Sciatic nerve (tissue), 2 donors: ENCODE measurements at regions not wholly inside any gene's neighbourhood (a gene's known extent, or its start where the extent isn't known, plus 50 kb on each side); places are given as distances from the start of the nearest gene placed in this dataset.

Experiments used
- ATAC-seq: fragments of 200-7000 bp; cut with Tn5 transposase; one replicate; pipeline ENCODE4 v1.9.1; 2020; ENCODE audit warnings: mild to moderate bottlenecking, moderate library complexity
- DNase-seq: peaks from one replicate; pipeline ENCODE4 v3.0.0-alpha.2; 2020; ENCODE audit warnings: low spot score
- intact Hi-C: fragments of 100-400 bp; cut with DNase I; formaldehyde crosslinking; loops from one replicate; pipeline ENCODE4 v1.14.2; 2022
- donor health status: DM: no; HTN: no; CAD: no.
- donor health status: DM: no; HTN: no; CAD: no.

- DNase-seq, result no peak
- no peak for ATAC-seq
- intact Hi-C loops, result no loop called here
These were observed 358.3 kb upstream of the CBLB start for GRCh38 chr3:106227068-106227467.

DNA sequence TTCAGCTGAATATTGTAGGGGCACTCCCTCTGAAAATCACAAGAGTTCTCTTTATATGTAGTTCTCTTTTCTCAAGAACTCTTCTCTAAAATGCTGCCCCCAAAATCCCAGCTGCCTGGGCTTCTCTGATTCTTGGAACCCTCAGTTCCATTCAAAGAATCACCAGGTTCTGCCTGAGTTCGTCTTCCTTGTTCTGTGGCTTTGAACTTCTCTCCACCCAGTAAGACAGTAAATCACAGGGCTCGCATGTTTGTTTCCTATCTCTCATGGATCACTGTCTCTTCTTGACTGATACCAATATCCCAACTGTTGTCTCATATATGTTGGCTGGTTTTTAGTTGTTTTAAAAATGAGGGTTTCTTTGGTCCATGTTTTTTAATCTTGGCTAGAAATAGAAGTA, 359.5 kb upstream of the CBLB start:
- no peak for ATAC-seq
- intact Hi-C loops, result no loop called here
- DNase-seq, result no peak

- no peak for ATAC-seq
- DNase-seq, result no peak
- intact Hi-C loops, result no loop called here
These were observed 360.9 kb upstream of the CBLB start for GRCh38 chr3:106229495-106230278.

DNA sequence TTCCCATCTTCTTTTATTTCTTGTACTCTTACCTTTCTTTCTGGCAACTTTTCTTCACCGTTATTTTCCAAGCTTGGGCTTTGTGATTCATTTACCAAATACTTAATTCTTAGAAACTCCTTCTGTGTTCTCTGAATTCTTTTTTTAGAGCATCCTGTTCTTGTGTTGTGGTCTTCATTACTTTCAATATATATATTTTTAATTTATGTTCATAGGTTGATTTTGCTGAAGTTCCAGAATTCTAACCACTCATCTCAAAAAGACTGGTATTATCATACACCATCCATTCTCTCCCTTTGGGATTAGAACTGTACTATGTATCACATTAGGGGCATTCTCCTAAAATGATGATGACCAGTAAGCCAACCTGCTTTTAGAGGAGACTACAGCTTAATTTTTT, 362.3 kb upstream of the CBLB start:
- ATAC-seq, result no peak
- intact Hi-C loops, result no loop called here
- DNase-seq, result no peak

DNA sequence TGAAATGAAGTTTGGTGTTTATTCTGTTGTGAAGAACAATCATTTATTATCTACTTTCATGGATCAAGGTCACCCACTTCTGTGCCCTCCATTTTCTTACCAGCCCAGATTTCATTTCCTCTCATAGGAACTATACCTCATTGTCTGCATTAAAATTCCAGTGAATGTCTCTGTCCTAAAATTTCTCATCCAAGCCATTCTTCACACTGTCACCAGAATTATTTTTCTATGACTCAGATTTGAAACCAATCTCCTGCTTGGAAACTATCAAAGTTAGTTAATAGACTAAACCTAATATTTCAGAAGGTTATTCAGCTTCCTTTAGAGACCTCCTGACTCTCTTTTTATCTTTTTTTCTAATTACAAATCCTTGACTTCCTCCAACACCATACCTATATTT, 364.1 kb upstream of the CBLB start:
- DNase-seq (no peak), ATAC-seq (no peak)
- intact Hi-C loops, result no loop called here

GRCh38 chr3:106239195-106239697, 370.4 kb upstream of the CBLB start:
- no peak for ATAC-seq
- intact Hi-C loops, result no loop called here
- no peak for DNase-seq

DNA sequence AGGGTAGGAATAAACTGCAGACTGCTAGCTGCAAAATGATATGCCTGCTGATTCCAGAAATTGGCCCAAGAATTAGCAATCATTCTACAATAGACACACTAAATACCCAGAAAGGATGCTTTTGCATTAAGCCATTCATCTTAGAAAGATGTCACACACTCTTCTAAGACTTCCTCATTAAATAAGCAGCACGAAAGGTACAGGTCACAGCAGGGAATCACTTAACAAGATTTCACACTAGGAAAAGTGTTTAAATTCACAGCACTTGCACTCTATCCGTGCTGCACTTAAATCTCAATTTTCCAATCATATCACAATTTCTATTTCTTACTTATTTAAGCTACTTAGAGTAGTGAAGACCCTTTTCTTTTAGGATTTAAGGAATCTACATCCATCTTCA, 372.8 kb upstream of the CBLB start:
- DNase-seq (no peak), ATAC-seq (no peak)
- intact Hi-C loops, result no loop called here

DNA sequence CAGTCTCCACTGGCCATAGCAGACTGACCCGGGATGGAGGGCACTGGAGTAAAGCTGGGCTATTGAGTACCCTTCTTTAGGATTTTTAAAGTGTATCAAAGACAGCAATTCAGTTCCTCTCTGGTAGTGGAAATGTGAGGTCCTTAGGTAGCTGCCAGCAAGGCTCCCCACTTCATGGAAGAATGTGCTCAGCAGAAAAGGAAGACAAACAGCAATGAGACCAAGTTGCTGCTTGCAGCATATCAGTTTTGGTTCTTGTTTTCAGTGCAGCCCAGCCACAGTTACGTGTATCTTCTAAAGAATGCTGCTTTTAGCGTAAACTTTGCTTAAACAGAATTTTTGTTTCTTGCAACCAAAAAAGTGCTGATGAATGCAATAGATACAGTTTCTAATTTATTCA, 374.0 kb upstream of the CBLB start:
- intact Hi-C loops, result no loop called here
- no peak for ATAC-seq
- no peak for DNase-seq

GRCh38 chr3:106245400-106245799, 376.6 kb upstream of the CBLB start:
- ATAC-seq, result no peak
- intact Hi-C loops, result no loop called here
- no peak for DNase-seq

GRCh38 chr3:106247902-106248684, 379.3 kb upstream of the CBLB start:
- intact Hi-C loops, result no loop called here
- ATAC-seq, result no peak
- DNase-seq, result no peak

- DNase-seq (no peak), ATAC-seq (no peak)
- intact Hi-C loops, result no loop called here
These were observed 380.3 kb upstream of the CBLB start for GRCh38 chr3:106249159-106249558.

- DNase-seq (no peak), ATAC-seq (no peak)
- intact Hi-C loops, result no loop called here
These were observed 381.2 kb upstream of the CBLB start for GRCh38 chr3:106249981-106250380.

DNA sequence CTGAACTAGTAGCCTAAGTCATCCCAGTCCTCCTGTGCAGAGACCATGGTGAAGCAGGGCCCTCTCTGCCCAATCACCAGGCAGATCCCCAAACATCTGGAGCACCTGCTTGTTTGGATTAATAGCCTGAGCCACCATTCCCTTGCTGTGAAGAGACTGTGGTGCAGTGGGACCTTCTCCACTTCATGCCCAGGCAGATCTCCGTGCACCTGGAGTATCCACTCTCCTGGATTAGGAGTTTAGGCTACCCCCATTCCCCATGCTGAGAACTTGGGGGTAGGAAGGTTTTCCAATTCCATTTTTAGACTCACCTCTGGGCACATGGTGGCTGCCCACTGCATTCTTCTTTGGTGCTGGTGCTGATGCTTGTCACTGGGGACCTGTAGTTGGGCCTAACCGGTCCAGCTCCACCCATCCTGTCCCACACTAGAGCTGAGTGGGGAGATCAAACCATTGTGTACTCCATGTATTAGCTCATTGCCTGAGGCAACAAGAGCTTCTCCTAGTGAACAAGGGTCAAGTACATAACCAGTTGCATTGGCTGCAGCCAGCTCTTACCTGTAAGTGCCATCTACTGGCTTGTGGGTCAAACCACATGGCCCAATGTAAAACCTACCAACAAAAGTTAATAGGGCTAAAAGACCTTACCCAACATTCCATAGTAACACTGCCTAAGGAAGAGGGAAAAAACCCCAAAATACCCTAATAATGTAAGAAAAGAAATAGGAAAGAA, 382.5 kb upstream of the CBLB start:
- intact Hi-C loops, result no loop called here
- ATAC-seq, result no peak
- DNase-seq, result no peak

GRCh38 chr3:106255870-106256248, 387.0 kb upstream of the CBLB start:
- intact Hi-C loops, result no loop called here
- DNase-seq (no peak), ATAC-seq (no peak)

DNA sequence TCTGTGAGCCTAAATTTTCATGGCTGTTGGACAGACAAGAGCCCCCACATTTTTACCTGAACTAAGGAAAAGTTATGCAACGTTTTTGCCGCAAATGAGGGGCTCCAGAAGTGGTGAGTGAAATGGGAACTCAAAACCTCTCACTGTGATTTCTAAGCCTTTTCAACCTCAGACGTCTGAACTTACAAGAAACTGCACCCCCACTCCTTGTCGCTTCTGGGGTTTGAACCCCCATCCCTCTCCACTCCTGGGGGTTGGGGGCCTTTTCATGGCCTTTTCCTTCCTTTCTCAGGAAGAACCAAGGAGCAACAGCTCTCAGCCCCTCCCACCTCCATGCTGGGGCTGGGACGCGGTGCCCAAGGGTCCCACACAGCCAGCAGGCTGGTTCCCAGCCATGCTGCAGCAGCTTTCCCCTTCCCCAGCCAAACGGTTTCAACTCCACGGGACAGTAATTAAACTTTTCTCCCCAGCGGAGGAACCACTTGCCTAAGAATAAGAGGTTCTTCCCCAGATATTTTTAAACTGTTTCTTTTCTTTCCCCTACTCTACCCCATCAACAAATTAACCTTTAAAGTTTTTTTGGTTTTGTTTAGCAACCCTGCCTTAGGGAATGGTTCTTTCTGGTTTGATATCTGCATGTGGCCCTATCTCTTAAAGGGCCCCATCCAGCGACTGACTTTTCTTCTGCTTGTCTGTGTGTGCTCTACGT, 387.6 kb upstream of the CBLB start:
- intact Hi-C loops, result no loop called here
- DNase-seq (no peak), ATAC-seq (no peak)

- intact Hi-C loops, result no loop called here
- no peak for DNase-seq
- ATAC-seq, result no peak
These were observed 388.4 kb upstream of the CBLB start for GRCh38 chr3:106257172-106257571.

- no peak for ATAC-seq
- DNase-seq, result no peak
- intact Hi-C loops, result no loop called here
These were observed 392.6 kb upstream of the CBLB start for GRCh38 chr3:106261396-106261795.

GRCh38 chr3:106261915-106262683, 393.3 kb upstream of the CBLB start:
- DNase-seq (no peak), ATAC-seq (no peak)
- intact Hi-C loops, result no loop called here

DNA sequence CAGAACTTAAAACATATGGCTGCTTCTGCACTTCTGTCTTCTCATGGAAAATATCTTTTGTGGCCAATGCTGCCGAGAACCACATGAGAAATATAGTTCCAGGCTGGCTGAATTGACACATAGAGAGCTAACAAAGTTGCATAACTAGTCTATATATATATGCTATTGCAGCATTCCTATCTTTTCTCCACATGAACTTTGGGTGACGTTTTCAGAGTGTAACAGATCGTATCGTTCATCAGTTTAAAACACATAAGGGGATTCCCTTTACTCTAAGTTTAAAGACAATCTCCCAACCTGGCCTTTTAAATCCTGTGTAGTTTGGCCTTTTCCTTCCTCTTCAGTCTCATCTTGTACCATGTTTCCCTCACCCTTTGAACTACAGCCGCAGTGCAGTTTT, 394.2 kb upstream of the CBLB start:
- ATAC-seq, result no peak

More for the DNA sequence above, 394.2 kb upstream of the CBLB start:
- no peak for DNase-seq
- intact Hi-C loops, result no loop called here
